HK-2 (cell line): ENCODE measurements at regions not wholly inside any gene's neighbourhood (a gene's known extent, or its start where the extent isn't known, plus 50 kb on each side); places are given as distances from the start of the nearest gene placed in this dataset.
"Not testable (repeated sequence)": the region's sequence is repeated elsewhere in the genome, so short reads cannot be mapped to it uniquely, and the experiment has no call there.

ENCODE experiments used
- DNase-seq: peaks from one replicate; pipeline ENCODE4 v3.0.0-alpha.2; 2018; ENCODE audit not compliant: unreplicated experiment

- DNase-seq = peak; percentile 57
These were observed 217.7 kb upstream of the CENPE start for GRCh38 chr4:103415801-103416200.

- DNase-seq = not testable (repeated sequence)
These were observed 214.5 kb upstream of the CENPE start for GRCh38 chr4:103412646-103413045.

GRCh38 chr4:103410386-103410785 lies 212.2 kb upstream of the CENPE start:
- DNase-seq = no peak

DNA sequence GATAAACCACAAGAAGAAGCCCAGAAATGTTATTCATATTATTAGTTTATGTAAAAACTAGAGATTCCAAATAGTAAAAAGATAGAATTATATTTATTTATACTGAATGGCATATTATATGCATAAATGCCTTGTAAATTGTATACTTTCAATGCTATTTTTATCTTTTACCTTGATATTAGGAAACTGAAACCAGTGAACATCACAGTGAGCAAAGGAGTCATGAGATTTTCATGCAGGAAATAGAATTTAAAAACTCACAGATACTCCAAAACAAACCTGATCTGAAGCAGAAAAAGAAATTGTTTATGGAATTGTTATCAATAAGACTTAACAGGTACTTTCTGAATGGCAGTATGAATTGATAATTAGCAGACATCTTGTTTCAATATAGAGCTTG lies 207.3 kb upstream of the CENPE start:
- DNase-seq = no peak

DNA sequence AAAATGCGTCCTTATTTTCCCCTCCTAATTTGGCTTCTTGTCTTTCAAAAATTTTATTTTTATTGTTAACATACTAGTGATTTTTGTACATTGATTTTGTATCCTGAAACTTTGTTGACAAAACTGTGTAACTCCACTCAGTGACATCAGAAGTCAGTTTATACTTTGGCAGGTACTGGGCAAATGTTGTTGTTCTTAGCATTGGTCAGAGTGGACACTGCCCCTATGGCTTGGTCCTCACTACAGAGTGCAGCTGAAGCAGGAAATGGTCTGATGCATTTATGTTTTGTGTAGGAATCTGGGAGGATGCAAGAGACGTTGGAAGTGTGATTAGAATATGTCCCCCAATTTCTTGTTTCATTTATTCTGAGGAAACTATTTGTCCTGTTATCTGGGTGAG lies 205.5 kb upstream of the CENPE start:
- DNase-seq = no peak

DNA sequence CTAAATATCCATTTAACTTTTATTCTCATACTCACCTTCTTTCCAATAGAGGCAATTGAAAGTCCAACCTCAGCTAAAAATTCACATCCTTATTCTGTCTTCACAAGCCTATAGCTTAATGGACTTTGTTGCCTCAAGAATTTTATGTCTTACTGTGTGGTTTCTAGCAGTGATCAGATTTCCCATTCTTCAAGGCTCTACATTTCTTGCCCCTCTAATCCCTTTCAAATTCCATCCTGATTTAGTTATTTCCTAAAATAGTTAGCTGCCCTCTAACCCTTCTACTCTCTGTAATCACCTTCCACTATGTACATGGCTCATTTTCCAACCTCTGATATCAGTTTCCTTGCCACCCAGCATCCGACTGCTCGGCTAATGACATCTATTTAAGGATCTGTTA lies 204.1 kb upstream of the CENPE start:
- no peak for DNase-seq

DNA sequence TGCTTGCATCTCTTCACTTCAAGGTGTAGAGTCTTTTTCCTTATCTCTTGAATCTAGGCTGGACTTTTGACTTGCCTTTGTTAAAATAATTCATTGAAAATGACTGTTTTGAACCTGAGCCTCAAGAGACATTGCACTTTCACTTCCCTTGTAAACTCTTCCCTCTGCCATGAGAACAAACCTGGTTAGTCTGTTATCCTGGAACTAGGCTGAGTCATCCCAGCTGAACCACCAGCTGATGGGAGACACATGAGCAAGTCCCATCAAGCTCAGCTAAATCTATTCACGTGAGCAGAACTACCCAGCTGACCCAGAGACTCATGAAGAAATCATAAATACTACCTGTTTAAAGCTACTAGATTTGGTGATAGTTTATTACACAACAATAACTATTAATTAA lies 202.3 kb upstream of the CENPE start:
- DNase-seq = peak; percentile 13

DNA sequence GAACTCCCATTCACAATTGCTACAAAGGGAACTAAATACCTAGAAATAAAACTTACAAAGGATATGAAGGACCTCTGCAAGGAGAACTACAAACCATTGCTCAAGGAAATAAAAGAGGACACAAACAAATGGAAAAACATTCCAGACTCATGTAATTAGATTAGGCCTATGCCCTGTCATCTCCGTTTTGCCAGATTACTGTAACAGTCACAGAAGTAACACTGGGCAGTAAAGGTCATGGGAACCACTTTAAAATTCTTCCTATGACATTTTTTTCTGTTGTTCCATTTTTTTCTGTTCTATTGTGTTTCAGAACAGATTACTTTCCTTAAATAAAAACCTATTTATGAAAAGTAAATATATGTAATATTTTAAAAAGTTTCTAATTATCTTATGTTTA lies 199.4 kb upstream of the CENPE start:
- no peak for DNase-seq

- DNase-seq = not testable (repeated sequence)
These were observed 189.4 kb upstream of the CENPE start for GRCh38 chr4:103387508-103388011.

GRCh38 chr4:103385565-103385964 lies 187.4 kb upstream of the CENPE start:
- DNase-seq = not testable (repeated sequence)

- no peak for DNase-seq
These were observed 177.1 kb upstream of the CENPE start for GRCh38 chr4:103375278-103375677.

DNA sequence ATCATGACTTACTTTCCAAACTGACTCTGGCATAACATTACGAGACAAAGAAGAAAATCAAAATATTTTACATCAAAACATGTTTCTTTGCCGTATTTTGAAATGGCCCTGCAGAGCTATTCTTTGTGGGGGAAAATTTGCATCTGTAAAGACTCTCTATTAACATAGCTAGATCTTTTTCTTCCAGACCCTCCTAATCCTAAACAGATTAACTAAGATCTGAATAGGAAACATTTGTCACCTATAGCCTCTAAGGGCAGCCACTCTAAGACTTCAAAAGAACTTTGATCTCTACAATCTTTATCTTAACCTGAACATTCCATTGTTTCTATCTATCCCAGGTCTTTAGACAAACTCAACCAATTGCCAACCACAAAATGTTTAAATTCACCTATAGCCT lies 176.6 kb upstream of the CENPE start:
- no peak for DNase-seq

- DNase-seq = no peak
These were observed 176.2 kb upstream of the CENPE start for GRCh38 chr4:103374306-103374705.

GRCh38 chr4:103372002-103372558 lies 173.9 kb upstream of the CENPE start:
- DNase-seq = no peak

- DNase-seq = no peak
These were observed 172.2 kb upstream of the CENPE start for GRCh38 chr4:103370336-103370735.

DNA sequence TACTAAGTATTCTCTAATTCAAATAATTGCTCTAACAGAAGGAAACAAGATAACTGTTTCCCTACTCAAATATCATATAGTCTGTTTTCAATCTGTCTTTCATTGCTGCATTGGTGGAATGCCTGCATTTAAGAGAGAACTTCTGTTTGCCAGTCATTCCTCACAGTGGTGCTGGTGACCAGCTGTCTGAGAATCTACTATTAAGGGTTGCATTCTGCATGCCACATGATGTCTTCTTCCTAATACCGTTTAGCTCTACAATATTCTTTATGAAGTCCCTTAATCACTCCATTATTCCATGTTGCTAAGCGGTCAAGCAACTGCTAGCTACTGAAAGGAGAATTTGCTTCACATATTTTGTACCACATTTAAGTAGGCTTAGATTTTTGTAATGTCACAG lies 167.1 kb upstream of the CENPE start:
- DNase-seq = no peak

- no peak for DNase-seq
These were observed 165.9 kb upstream of the CENPE start for GRCh38 chr4:103364083-103364482.

- DNase-seq = no peak
These were observed 163.8 kb upstream of the CENPE start for GRCh38 chr4:103361926-103362325.

- DNase-seq = no peak
These were observed 161.8 kb upstream of the CENPE start for GRCh38 chr4:103359900-103360299.

DNA sequence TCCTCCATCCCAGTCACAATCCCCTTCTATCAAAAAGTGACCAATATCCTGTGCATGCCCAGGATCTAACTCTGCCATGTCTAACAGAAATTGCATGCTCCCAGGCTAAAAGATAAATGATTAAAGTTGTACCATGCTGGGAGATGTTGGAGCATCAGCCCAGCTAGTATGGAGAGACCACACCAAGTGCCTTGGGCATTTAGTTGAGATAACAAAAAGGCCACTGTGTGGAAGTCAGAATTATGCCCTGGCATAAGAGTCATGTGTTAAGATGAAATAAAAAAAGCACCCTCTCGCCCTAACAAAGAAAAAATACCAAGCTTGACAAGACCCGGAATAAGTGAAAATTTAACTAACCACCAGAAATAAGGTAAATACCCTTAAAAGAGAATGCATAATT lies 155.9 kb upstream of the CENPE start:
- no peak for DNase-seq

DNA sequence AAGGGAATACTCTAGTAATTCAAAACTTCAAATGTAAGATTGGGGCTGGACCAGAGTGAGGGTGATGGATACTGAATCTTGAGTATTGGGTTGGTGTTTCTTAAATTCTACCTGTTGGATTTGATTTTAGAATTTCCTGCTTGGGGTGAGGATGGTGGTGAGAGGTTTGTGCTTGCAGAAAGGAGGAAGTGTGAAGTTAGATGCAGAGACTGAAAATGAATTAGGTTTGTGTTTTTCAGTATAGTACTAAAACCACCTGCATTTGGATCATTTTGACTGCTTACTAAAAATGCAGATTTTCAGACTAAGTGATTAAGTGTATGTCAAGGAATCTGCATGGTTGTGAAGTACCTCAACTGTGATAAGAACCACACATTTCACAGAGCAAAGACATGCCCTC lies 131.5 kb upstream of the CENPE start:
- no peak for DNase-seq

- DNase-seq = no peak
These were observed 126.7 kb upstream of the CENPE start for GRCh38 chr4:103324811-103325210.

DNA sequence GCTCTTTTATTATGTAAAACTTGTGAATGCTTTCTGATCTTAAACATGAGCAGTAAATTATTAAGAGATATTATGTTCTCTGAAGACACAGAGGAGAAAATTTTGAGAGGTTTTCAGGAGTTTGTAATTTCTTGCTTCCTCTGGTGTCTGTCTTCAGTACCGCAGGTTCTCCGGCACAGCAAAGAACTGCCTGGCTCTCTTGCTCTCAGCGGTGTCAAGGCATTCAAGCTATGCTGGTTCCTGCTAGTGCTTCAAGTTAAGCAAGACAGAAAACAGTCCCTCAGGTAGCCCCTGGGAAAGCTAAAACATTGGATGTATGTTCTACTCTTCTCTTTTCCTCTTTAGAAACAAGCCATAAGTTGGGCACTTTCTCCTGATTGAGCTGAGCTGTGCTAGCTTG lies 120.2 kb upstream of the CENPE start:
- no peak for DNase-seq

GRCh38 chr4:103308248-103308561 lies 110.1 kb upstream of the CENPE start:
- no peak for DNase-seq
